Heart right ventricle (tissue), 16 donors: ENCODE measurements at regions not wholly inside any gene's neighbourhood (a gene's known extent, or its start where the extent isn't known, plus 50 kb on each side); places are given as distances from the start of the nearest gene placed in this dataset.

Source experiments
- ATAC-seq, 8 donors: fragments of 200-7000 bp; cut with Tn5 transposase; one replicate each; pipeline ENCODE4 v1.9.1; 2020; ENCODE audit warnings: mild to moderate bottlenecking in 8 of 8, moderate library complexity in 8 of 8, moderate number of reproducible peaks in 1 of 8
- DNase-seq, 2 donors: peaks; one replicate each; pipeline ENCODE4 v3.0.0-alpha.2; 2020
- H3K27ac ChIP-seq, 10 donors: fragments of 200-600 bp; sonication (generic) in 2 of 10; one replicate each; pipeline versions ENCODE4 v1.5.0 to v1.8.0; 2020 to 2022; ENCODE audit warnings: mild to moderate bottlenecking in 3 of 10
- H3K27me3 ChIP-seq, 7 donors: fragments of 200-600 bp; one replicate each; pipeline ENCODE4 v1.8.0; 2021 to 2022; ENCODE audit warnings: mild to moderate bottlenecking in 2 of 7
- H3K36me3 ChIP-seq, 9 donors: fragments of 200-600 bp; sonication (generic) in 1 of 9; one replicate each; pipeline versions ENCODE4 v1.5.0 to v1.8.0; 2020 to 2022; ENCODE audit warnings: mild to moderate bottlenecking in 2 of 9
- H3K4me1 ChIP-seq, 9 donors: fragments of 200-600 bp; sonication (generic) in 1 of 9; one replicate each; pipeline versions ENCODE4 v1.5.0 to v1.8.0; 2020 to 2022; ENCODE audit warnings: mild to moderate bottlenecking in 4 of 9
- H3K4me3 ChIP-seq, 10 donors: fragments of 200-600 bp; sonication (generic) in 2 of 10; one replicate each; pipeline versions ENCODE4 v1.5.0 to v1.8.0; 2020 to 2022; ENCODE audit warnings: mild to moderate bottlenecking in 7 of 10, moderate library complexity in 2 of 10
- H3K9me3 ChIP-seq, 11 donors: fragments of 200-600 bp in 10 of 11; sonication (generic) in 2 of 11; one replicate each; pipeline versions ENCODE4 v1.5.0 to v1.8.0; 2013 to 2022; ENCODE audit warnings: mild to moderate bottlenecking in 2 of 11, control low read depth in 1 of 11, moderate library complexity in 1 of 11
- CTCF ChIP-seq, 9 donors: fragments of 200-600 bp; sonication (generic) in 2 of 9; IDR thresholded peaks; one replicate each; pipeline versions ENCODE4 v1.5.0 to v1.8.0; 2021 to 2022; ENCODE audit warnings: antibody characterized with exemption in 9 of 9, mild to moderate bottlenecking in 5 of 9, moderate library complexity in 1 of 9
- WGBS, 2 donors: extraction: QIAGEN DNeasy Blood & Tissue Kit; methylation state at CpG; one replicate each; pipeline ENCODE4 v1.1.7; 2013; ENCODE audit warnings: inconsistent platforms in 1 of 2; 5-methylcytosine and 5-hydroxymethylcytosine counted together
- intact Hi-C, 10 donors: fragments of 100-400 bp; cut with DNase I; formaldehyde crosslinking; loops; one replicate each; pipeline versions ENCODE4 v1.11.1 to v1.14.2; 2022
- donor health status: Arrhythmogenic right ventricular cardiomyopathy.
- donor health status: ischemic (EF 13 %, LVEDD 7.1; RV severe dilation, severe dysfunction).
- donor health status: healthy with polysubstance abuse.
- donor health status: DM: no; HTN: yes; CAD: no.
- donor health status: DM: no; HTN: no; CAD: no.
- donor health status: ischemic (EF 25% LVEDD 6.9; RV normal size, moderate dysfunction).
- donor health status: ischemic (EF 25% LVEDD 5.7; RV mildly dilated, moderate dysfunction).
- donor health status: healthy.
- donor health status: DM: yes; HTN: yes; CAD: no.
- donor health status: Ischemic cardiomyopathy.
- donor health status: ischemic (EF 35%, LVEDD 5.7; RV mildly dilated, moderate dysfunction).
- donor health status: nonischemic (EF 11% LVEDD 7.7; RV severe dilation, severe dysfunction).
- donor health status: DM: yes; HTN: yes; CAD: no.
- donor health status: PGD.
- donor health status: ischemic (EF 29% LVEDD 5.4; RV normal size, mild dysfunction).
- donor health status: nonischemic (EF 23%, LVEDD 6.1; RV moderate dilation, normal function).

DNA sequence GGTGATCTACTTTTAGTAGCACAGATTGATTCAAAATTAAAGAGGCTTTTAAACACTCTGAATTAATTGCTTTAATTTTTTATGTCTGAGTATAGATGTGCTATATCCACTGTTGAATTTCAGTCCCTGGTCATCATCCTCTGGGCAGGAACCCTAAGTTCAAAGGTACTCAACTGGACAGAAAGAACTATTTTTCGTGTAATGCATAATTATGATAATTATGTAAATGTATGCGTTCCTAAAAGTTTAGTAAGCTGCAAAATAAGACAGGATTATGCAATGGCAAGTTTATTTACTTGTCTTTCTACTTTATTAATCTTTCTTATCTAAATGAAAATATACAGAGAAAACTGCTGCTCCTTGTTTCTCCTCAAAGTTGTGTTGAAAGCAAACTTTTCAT is 690.1 kb upstream of the MAN1A1 start:
- WGBS, 2 donors, result 72 to 86% methylated on average over 2 of the region's 2 CpGs
- intact Hi-C loops, result no loop called here
- H3K9me3 ChIP-seq, result peaks cover 0 to 4% (median 0%) of the 10 kb centered on the region in 11 donors
- no peaks in the 10 kb centered on the region for H3K36me3 ChIP-seq
- H3K4me1 ChIP-seq, result no peaks in the 10 kb centered on the region
- no peak overlapping the region for H3K27ac ChIP-seq
- no peaks in the 10 kb centered on the region for H3K27me3 ChIP-seq
- DNase-seq, result no peak
- no peak overlapping the region for H3K4me3 ChIP-seq
- no peak for TF ChIP-seq CTCF (IDR thresholded peaks at IDR 0.05)
- no peak for ATAC-seq

GRCh38 chr6:120031837-120032236 is 682.3 kb upstream of the MAN1A1 start:
- Histone ChIP-seq H3K36me3 (no peaks in the 10 kb centered on the region), H3K4me1 (no peaks in the 10 kb centered on the region), H3K27ac (no peak overlapping the region), H3K9me3 (peaks cover 0 to 2% (median 0%) of the 10 kb centered on the region in 11 donors), H3K27me3 (no peaks in the 10 kb centered on the region), H3K4me3 (no peak overlapping the region)
- ATAC-seq (no peak), DNase-seq (no peak)
- intact Hi-C loops, result no loop called here
- no peak for TF ChIP-seq CTCF (IDR thresholded peaks at IDR 0.05)
- 88 to 93% methylated on average over 2 of the region's 2 CpGs for WGBS, 2 donors

DNA sequence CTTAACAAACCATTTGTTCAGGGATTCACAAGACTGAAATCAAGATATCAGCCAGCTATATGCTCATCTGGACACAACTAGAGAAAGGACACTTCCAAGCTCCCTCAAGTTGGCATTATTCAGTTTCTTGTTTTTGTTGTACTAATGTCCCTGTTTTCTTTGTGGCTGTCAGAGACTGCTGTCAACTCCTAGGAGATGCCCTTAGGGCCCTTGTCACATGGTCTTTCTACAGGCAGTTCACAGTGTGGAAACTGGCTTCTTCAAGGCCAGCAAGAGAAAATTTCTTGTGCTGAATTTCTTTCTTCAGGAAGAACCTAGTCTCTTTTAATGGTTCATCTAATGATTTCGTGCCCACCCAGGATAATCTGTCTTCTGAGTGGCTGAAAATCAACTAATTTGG is 677.2 kb upstream of the MAN1A1 start:
- no peak for ATAC-seq
- Histone ChIP-seq H3K27me3 (no peaks in the 10 kb centered on the region), H3K4me1 (no peaks in the 10 kb centered on the region), H3K36me3 (no peaks in the 10 kb centered on the region), H3K9me3 (no peaks in the 10 kb centered on the region), H3K4me3 (no peak overlapping the region), H3K27ac (no peak overlapping the region)
- WGBS, 2 donors, result 63% methylated on average over 1 of the region's 1 CpG
- intact Hi-C loops, result no loop called here
- TF ChIP-seq CTCF (IDR thresholded peaks at IDR 0.05), result no peak
- DNase-seq, result no peak

DNA sequence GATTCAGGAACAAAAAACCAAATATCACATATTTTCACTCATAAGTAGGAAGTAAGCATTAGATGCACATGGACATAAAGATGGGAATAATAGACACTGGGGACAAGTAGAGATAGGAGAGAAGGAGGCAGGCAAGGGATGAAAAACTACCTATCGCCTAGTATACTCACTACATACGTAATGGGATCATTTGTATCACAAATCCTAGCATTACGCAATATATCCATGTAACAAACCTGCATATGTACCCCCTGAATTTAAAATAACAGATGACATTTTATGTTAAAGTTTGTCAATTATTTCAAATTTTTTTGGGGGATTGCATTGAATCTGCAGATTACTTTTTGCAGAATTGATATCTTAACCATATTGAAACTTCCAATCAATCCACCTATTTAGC is 660.5 kb upstream of the MAN1A1 start:
- DNase-seq (no peak), ATAC-seq (no peak)
- Histone ChIP-seq H3K27me3 (no peaks in the 10 kb centered on the region), H3K27ac (no peak overlapping the region), H3K9me3 (peaks cover 0 to 10% (median 0%) of the 10 kb centered on the region in 11 donors), H3K4me3 (no peak overlapping the region), H3K36me3 (no peaks in the 10 kb centered on the region), H3K4me1 (no peaks in the 10 kb centered on the region)
- TF ChIP-seq CTCF (IDR thresholded peaks at IDR 0.05), result no peak
- intact Hi-C loops, result no loop called here
- 96 to 97% methylated on average over 3 of the region's 3 CpGs for WGBS, 2 donors
